Esophagus muscularis mucosa (tissue), 4 donors: ENCODE measurements at regions not wholly inside any gene's neighbourhood (a gene's known extent, or its start where the extent isn't known, plus 50 kb on each side); places are given as distances from the start of the nearest gene placed in this dataset.

Experiments used
- DNase-seq: peaks from one replicate; pipeline ENCODE4 v3.0.0-alpha.2; 2017; ENCODE audit errors: extremely low spot score
- H3K27ac ChIP-seq, 4 donors: fragments of 200-600 bp; sonication (generic); replicated peaks in 1 of 4; 1 replicate in 3 of 4; 2 replicates in 1 of 4; pipeline ENCODE4 v1.5.1; 2016 to 2019; ENCODE audit warnings: mild to moderate bottlenecking in 1 of 4
- H3K27me3 ChIP-seq, 4 donors: fragments of 200-600 bp; sonication (generic); one replicate each; pipeline versions ENCODE4 v1.5.1 to v1.6.0; 2016 to 2019
- H3K36me3 ChIP-seq, 4 donors: fragments of 200-600 bp; sonication (generic); one replicate each; pipeline ENCODE4 v1.5.1; 2016 to 2019
- H3K4me1 ChIP-seq, 4 donors: fragments of 200-600 bp; sonication (generic); one replicate each; pipeline ENCODE4 v1.5.1; 2016 to 2019
- H3K4me3 ChIP-seq, 4 donors: fragments of 200-600 bp; sonication (generic); 1 replicate in 2 of 4; 2 replicates in 2 of 4; pipeline ENCODE4 v1.5.1; 2016 to 2019; ENCODE audit warnings: mild to moderate bottlenecking in 4 of 4, moderate library complexity in 1 of 4
- H3K9me3 ChIP-seq, 4 donors: fragments of 200-600 bp; sonication (generic); 1 replicate in 3 of 4; 2 replicates in 1 of 4; pipeline ENCODE4 v1.5.1; 2016 to 2019
- EP300 ChIP-seq: sonication (generic); formaldehyde crosslinking; IDR thresholded peaks from one replicate; pipeline ENCODE4 v1.6.1; 2017; ENCODE audit warnings: antibody characterized with exemption
- POLR2A ChIP-seq: fragments of 450-650 bp; IDR thresholded peaks from one replicate; pipeline ENCODE4 v1.6.1; 2017; ENCODE audit warnings: antibody characterized with exemption, moderate library complexity, mild to moderate bottlenecking, low read depth
- POLR2AphosphoS5 ChIP-seq, 2 donors: sonication (generic); formaldehyde crosslinking; IDR thresholded peaks; one replicate each; pipeline ENCODE4 v1.6.1; 2017; ENCODE audit warnings: antibody characterized with exemption in 2 of 2
- WGBS: methylation state at CpG from one replicate; pipeline ENCODE4 v1.1.5; 2018; 5-methylcytosine and 5-hydroxymethylcytosine counted together
- intact Hi-C: fragments of 100-400 bp; cut with DNase I; formaldehyde crosslinking; loops from one replicate; pipeline ENCODE4 v1.15.1; 2023
- TF ChIP-seq, protein P1 (sequence below), 3 experiments: fragments of 200-600 bp in 2 of 3; fragments of 450-650 bp in 1 of 3; sonication (generic) in 2 of 3; IDR thresholded peaks; one replicate each; pipeline ENCODE4 v1.5.1; 2017 to 2019; ENCODE audit warnings: antibody characterized with exemption in 3 of 3, mild to moderate bottlenecking in 2 of 3, moderate library complexity in 1 of 3

DNA sequence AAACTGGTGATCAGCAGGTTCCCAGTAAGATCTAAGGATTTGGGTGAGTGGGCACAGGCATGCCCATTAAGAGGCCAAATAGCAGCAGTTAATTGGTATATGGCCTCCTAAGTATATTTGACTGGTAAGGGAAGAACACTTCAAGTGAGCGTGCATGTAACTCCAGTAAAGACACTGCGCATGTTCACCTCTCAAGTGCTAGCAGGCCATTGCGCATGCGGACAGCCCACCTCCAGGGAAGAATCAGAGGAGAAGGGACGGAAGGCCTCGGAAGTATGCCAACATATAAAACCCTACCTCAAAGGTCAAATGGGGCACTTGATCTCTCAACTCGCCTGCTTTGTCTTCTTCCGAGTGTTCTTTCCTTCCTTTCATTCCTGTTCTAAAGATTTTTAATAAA is 118.0 kb downstream of the ARL5B start:
- no peak overlapping the region for H3K4me3 ChIP-seq
- DNase-seq: no peak
- H3K27ac ChIP-seq: no peak overlapping the region
- TF ChIP-seq EP300 (no peak), POLR2AphosphoS5 (IDR thresholded peaks at IDR 0.05) (no peak), POLR2A (no peak)
- TF ChIP-seq, protein P1, sequence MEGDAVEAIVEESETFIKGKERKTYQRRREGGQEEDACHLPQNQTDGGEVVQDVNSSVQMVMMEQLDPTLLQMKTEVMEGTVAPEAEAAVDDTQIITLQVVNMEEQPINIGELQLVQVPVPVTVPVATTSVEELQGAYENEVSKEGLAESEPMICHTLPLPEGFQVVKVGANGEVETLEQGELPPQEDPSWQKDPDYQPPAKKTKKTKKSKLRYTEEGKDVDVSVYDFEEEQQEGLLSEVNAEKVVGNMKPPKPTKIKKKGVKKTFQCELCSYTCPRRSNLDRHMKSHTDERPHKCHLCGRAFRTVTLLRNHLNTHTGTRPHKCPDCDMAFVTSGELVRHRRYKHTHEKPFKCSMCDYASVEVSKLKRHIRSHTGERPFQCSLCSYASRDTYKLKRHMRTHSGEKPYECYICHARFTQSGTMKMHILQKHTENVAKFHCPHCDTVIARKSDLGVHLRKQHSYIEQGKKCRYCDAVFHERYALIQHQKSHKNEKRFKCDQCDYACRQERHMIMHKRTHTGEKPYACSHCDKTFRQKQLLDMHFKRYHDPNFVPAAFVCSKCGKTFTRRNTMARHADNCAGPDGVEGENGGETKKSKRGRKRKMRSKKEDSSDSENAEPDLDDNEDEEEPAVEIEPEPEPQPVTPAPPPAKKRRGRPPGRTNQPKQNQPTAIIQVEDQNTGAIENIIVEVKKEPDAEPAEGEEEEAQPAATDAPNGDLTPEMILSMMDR (IDR thresholded peaks at IDR 0.05): no peak
- no peaks in the 10 kb centered on the region for H3K36me3 ChIP-seq
- H3K9me3 ChIP-seq: no peaks in the 10 kb centered on the region
- intact Hi-C loops: no loop called here
- no peaks in the 10 kb centered on the region for H3K4me1 ChIP-seq
- WGBS: 93% methylated on average over 7 of the region's 8 CpGs
- no peaks in the 10 kb centered on the region for H3K27me3 ChIP-seq

DNA sequence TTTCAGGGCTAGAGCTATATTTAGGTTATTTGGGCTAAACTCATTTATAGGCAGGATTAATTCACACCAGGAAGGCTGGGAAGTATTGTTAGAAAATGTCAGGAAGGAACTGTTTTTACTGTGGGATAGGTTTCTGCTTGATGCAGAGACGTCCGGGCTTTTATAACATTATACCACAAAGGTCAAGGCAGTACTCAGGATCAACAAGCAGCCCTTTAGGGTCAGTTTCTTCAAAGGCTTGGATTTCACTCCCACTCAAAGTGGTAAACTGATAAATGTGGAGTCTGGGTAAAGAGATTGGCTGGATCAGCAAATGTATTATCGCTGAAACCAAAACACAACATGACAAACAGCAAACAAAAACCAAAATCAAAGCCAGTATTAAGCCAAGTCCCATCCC is 127.2 kb downstream of the ARL5B start:
- Histone ChIP-seq H3K36me3 (no peaks in the 10 kb centered on the region), H3K9me3 (no peaks in the 10 kb centered on the region), H3K27ac (no peak overlapping the region), H3K4me1 (no peaks in the 10 kb centered on the region), H3K27me3 (no peaks in the 10 kb centered on the region), H3K4me3 (no peak overlapping the region)
- DNase-seq: no peak
- intact Hi-C loops: no loop called here
- TF ChIP-seq POLR2AphosphoS5 (IDR thresholded peaks at IDR 0.05) (no peak), EP300 (no peak), POLR2A (no peak)
- TF ChIP-seq, protein P1 (IDR thresholded peaks at IDR 0.05): no peak
- WGBS: 55% methylated on average over 3 of the region's 3 CpGs

DNA sequence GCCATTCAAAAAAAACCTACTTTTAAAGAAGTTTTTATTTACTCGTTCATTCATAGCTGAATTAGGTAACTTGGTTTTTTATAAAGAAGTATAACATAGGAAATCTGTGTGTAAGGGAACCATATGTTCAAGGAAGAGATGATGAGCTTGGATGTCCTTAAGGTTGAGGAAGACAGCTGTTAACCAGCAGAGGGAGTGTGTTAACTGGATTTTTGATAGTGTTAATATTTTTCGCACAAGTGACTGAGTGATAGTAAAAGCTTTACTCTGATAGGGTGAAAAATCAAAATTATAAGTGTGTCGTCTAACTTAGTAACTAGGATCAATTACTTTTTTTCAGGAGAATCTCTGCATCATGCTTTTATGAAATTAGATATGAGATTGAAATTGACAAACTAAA is 134.7 kb downstream of the ARL5B start:
- 30% methylated on average over 3 of the region's 3 CpGs for WGBS
- H3K27ac ChIP-seq: no peak overlapping the region
- H3K4me1 ChIP-seq: no peaks in the 10 kb centered on the region
- DNase-seq: no peak
- no peaks in the 10 kb centered on the region for H3K27me3 ChIP-seq
- no peak for TF ChIP-seq EP300
- TF ChIP-seq, protein P1 (IDR thresholded peaks at IDR 0.05): peak in 2 of 3 experiments; percentile 12 to 19
- TF ChIP-seq POLR2AphosphoS5 (IDR thresholded peaks at IDR 0.05): no peak
- no peak for TF ChIP-seq POLR2A
- H3K9me3 ChIP-seq: no peaks in the 10 kb centered on the region
- H3K4me3 ChIP-seq: no peak overlapping the region
- H3K36me3 ChIP-seq: no peaks in the 10 kb centered on the region
- intact Hi-C loops: no loop called here

DNA sequence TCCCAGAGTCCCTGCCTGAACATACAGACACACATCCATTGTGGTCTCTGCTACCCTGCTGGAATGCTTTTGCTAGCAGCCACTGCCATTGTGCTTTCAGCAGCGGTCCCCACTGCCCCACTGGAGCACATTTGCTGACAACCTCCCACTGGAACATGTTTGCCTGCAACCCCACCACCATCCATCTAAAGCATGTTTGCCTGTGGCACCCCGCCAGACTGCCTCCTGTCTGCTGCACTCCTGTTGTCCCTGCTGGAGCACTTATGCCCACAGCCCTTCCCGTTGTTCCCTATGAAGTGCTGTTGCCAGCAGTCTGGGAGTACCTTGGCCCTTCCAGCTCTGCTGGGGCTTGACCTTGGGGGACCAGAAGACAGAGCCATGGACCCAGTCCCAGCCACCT is 136.3 kb downstream of the ARL5B start:
- Histone ChIP-seq H3K27me3 (no peaks in the 10 kb centered on the region), H3K4me3 (no peak overlapping the region), H3K36me3 (no peaks in the 10 kb centered on the region), H3K9me3 (no peaks in the 10 kb centered on the region), H3K4me1 (no peaks in the 10 kb centered on the region), H3K27ac (no peak overlapping the region)
- intact Hi-C loops: no loop called here
- DNase-seq: no peak
- TF ChIP-seq, protein P1 (IDR thresholded peaks at IDR 0.05): no peak
- 100% methylated on average over 2 of the region's 3 CpGs for whole genome bisulfite sequencing

DNA sequence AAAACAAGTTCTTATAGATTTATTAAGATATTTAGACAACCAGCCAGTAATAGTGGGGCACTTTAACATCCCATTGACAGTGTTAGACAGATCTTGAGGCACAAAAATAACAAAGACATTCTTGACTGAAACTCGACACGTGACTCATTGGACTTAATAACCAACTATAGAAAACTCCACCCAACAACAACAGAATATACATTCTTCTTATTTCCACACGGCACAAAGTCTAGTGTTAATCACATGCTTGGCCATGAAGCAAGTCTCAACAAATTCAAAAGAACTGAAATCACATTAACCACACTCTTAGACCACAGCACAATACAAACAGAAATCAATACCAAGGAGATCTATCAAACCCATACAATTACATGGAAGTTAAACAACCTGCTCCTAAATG is 138.1 kb downstream of the ARL5B start:
- H3K27me3 ChIP-seq: no peaks in the 10 kb centered on the region
- TF ChIP-seq EP300 (no peak), POLR2A (no peak), POLR2AphosphoS5 (IDR thresholded peaks at IDR 0.05) (no peak)
- TF ChIP-seq, protein P1 (IDR thresholded peaks at IDR 0.05): no peak
- no peaks in the 10 kb centered on the region for H3K9me3 ChIP-seq
- no peak for DNase-seq
- no peaks in the 10 kb centered on the region for H3K36me3 ChIP-seq
- no peak overlapping the region for H3K27ac ChIP-seq
- 89% methylated on average over 3 of the region's 3 CpGs for WGBS
- H3K4me3 ChIP-seq: no peak overlapping the region
- intact Hi-C loops: no loop called here
- no peaks in the 10 kb centered on the region for H3K4me1 ChIP-seq
